RWPE1 (cell line): ENCODE measurements at regions not wholly inside any gene's neighbourhood (a gene's known extent, or its start where the extent isn't known, plus 50 kb on each side); places are given as distances from the start of the nearest gene placed in this dataset.
A peak's percentile ranks its signal among the peaks of the same experiment; 100 is the strongest.

Experiments
- CTCF ChIA-PET: fragments of 350-600 bp; sonication (Branson Sonifier 250); formaldehyde crosslinking; extraction: SDS; loops from one replicate; lab custom pipeline; 2021; lab: Yijun Ruan, JAX
- POLR2A ChIA-PET: fragments of 400-600 bp; formaldehyde crosslinking; extraction: SDS; loops from one replicate; lab custom pipeline; 2020; ENCODE audit warnings: antibody characterized with exemption; ENCODE audit not compliant: low non-redundant PET; lab: Yijun Ruan, JAX
- DNase-seq: peaks from one replicate; pipeline ENCODE4 v3.0.0; 2012; ENCODE audit warnings: low spot score
- H3K27ac ChIP-seq: fragments of 450-650 bp; 2 replicates; pipeline ENCODE4 v1.5.1; 2017
- TF ChIP-seq, protein P1 (sequence below): fragments of 450-650 bp; conservative IDR thresholded peaks from 2 replicates; pipeline ENCODE4 v1.5.1; 2017; ENCODE audit warnings: low read depth, mild to moderate bottlenecking

DNA sequence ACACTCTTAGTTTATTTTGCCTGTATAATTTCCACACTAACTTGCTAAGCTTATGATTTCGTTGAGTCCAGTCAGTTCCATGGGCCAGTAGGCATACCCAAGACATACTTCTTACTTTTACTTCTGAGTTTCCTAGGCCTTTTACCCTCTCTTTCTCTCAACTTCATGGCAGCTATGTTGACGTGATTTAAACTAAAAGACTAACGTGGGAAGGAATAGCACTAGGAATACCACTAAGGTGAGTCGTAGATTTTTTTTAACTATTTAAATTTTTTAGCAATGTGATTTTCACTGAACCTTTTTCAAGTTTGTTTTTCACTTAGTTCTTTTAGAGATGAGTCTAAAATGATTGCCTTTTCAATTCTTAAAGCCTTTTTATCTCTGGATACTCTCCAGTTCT, 793.5 kb upstream of the NOVA1 start:
- ChIA-PET CTCF (no interaction called here), POLR2A (no interaction called here)
- no peak overlapping the region for H3K27ac ChIP-seq
- TF ChIP-seq, protein P1, sequence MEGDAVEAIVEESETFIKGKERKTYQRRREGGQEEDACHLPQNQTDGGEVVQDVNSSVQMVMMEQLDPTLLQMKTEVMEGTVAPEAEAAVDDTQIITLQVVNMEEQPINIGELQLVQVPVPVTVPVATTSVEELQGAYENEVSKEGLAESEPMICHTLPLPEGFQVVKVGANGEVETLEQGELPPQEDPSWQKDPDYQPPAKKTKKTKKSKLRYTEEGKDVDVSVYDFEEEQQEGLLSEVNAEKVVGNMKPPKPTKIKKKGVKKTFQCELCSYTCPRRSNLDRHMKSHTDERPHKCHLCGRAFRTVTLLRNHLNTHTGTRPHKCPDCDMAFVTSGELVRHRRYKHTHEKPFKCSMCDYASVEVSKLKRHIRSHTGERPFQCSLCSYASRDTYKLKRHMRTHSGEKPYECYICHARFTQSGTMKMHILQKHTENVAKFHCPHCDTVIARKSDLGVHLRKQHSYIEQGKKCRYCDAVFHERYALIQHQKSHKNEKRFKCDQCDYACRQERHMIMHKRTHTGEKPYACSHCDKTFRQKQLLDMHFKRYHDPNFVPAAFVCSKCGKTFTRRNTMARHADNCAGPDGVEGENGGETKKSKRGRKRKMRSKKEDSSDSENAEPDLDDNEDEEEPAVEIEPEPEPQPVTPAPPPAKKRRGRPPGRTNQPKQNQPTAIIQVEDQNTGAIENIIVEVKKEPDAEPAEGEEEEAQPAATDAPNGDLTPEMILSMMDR, result no peak
- DNase-seq, result no peak

DNA sequence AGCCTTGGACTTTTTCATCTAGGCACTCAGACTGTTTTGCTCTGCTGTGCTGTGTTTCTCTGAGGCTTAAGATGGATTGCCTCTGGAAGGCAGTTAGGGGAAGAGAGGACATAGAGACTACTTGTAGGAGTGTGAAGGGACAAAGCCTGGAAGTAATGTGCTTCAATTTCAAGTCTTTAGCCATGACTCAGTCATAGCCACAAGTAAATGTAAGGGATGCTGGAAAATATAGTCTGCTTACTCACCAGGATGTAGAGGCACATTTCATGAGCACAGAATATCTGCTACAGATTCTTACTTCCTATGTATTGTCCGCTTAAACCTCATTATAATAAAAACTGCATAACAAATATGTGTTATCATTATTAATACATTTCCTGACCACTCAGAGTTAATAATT, 794.3 kb upstream of the NOVA1 start:
- no peak overlapping the region for H3K27ac ChIP-seq
- POLR2A ChIA-PET, result no interaction called here
- CTCF ChIA-PET, result no interaction called here

DNA sequence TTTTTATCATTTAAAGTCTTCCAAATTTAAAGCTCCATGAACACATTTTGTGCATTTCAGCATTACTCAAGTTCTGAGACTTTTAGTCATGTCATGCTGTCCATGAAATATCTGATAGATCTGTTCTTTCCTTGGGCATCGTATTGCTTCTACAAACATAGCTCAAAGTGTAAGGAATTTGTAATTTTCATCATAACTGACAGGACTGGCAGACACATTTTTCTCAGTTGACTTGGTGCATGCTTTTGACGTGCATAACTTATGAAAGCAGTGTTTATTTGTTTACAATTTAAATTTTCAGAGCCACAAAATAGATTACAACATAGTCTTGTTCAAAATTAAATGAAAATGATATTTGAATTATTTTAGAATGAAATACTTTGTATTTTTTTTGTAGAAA, 812.1 kb upstream of the NOVA1 start:
- TF ChIP-seq, protein P1, result no peak
- CTCF ChIA-PET, result no interaction called here
- no peak overlapping the region for H3K27ac ChIP-seq
- POLR2A ChIA-PET, result no interaction called here
- no peak for DNase-seq

More for the DNA sequence above, 794.3 kb upstream of the NOVA1 start:
- no peak for DNase-seq
- TF ChIP-seq, protein P1, result no peak

DNA sequence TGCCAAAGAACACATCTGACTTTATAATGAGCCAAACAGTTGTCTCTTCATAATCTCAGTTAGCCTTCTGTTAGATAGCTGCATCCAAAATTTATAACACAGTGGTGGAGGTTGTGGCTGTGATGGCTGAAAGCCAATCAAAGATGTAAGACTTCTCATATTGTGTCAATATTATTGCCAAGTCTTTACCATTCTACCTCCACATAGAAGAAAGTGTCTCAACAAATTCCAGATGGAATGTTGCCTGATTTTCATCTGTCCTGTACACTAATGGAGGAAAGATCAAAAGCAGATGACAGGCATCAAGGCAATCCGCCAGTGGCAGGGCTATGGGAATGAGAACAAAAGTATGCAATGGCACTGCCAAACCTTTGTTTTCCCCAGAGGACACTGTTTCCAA, 813.1 kb upstream of the NOVA1 start:
- no peak for DNase-seq
- TF ChIP-seq, protein P1, result no peak
- ChIA-PET POLR2A (no interaction called here), CTCF (no interaction called here)
- H3K27ac ChIP-seq, result no peak overlapping the region

DNA sequence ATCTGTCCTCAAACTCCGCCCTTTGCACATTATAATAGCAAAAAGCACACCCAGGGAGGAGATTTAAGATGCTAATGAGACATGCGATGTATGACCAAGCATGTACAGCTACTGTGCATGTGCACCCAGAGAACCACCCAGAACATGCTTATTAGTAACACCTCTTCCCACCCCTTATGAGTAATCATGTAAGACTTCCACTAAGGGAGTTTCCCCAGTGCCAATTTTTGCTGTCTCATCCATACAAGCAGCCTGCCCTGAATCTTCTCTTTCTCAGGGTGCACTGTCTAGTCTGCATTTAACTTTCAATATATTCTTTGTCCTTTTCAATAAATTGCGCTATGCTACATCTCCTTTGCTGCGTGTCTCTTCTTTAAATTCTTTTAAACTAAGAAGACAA, 830.0 kb upstream of the NOVA1 start:
- DNase-seq, result peak; percentile 45
- ChIA-PET POLR2A (no interaction called here), CTCF (no interaction called here)
- no peak overlapping the region for H3K27ac ChIP-seq
- TF ChIP-seq, protein P1, result no peak

DNA sequence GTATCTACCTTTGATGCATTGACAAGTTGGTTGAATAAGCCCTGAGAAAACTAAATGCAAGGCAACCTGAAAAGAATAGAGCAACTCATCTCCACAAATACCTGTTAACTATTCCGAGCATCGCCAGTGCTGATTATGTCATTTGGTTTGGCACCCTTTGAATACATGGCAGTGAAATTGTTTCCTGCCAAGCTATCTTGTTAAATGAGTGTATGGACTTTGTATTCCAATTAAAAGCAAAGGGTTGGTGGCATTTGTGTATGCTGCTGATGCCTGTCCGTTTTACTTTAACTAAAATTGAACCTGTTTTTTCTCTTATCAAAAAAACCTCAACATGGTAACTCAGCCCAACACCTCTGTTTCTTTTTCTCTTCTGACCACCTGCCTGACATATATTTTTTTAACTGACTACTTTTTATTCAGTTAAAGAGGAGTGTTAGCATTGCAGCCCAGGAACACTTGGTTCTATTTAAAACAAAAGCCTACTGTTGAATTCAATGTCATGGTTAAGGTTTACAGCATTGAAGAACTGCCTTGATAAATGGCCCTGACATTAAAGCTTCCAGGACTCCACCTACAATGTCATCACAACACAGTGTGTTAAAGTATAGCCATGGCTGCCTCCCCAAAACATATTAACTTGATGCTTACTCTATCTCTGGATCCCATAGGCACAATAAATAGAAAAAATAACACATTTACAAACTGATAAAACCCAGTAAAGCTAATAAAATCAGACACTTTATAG, 838.3 kb upstream of the NOVA1 start:
- H3K27ac ChIP-seq, result no peak overlapping the region
- ChIA-PET POLR2A (no interaction called here), CTCF (no interaction called here)
- no peak for DNase-seq
- TF ChIP-seq, protein P1, result no peak
